Loucy (cell line): ENCODE measurements at regions not wholly inside any gene's neighbourhood (a gene's known extent, or its start where the extent isn't known, plus 50 kb on each side); places are given as distances from the start of the nearest gene placed in this dataset.
"Not testable (repeated sequence)": the region's sequence is repeated elsewhere in the genome, so short reads cannot be mapped to it uniquely, and the experiment has no call there.

Experiments
- H2AFZ ChIP-seq: fragments of 200-600 bp; sonication (generic); 2 replicates; pipeline ENCODE4 v1.6.0; 2016; ENCODE audit warnings: antibody characterized with exemption, mild to moderate bottlenecking, low read length, moderate library complexity
- H3F3A ChIP-seq: fragments of 200-600 bp; 2 replicates; pipeline ENCODE4 v1.6.0; 2016; ENCODE audit warnings: antibody characterized with exemption, low read depth, mild to moderate bottlenecking
- H3K27me3 ChIP-seq: fragments of 200-600 bp; sonication (generic); 2 replicates; pipeline ENCODE4 v1.6.1; 2014; ENCODE audit warnings: low read length, mild to moderate bottlenecking; ENCODE audit not compliant: insufficient read depth, poor library complexity, severe bottlenecking
- H3K36me3 ChIP-seq: fragments of 200-600 bp; sonication (generic); 2 replicates; pipeline ENCODE4 v1.6.1; 2016; ENCODE audit warnings: low read length; ENCODE audit not compliant: insufficient read depth
- H3K4me1 ChIP-seq: fragments of 200-600 bp; sonication (generic); 2 replicates; pipeline ENCODE4 v1.5.1; 2014; ENCODE audit warnings: low read length, mild to moderate bottlenecking; ENCODE audit not compliant: insufficient read depth, poor library complexity, severe bottlenecking
- H3K4me2 ChIP-seq: fragments of 200-600 bp; sonication (generic); 2 replicates; pipeline ENCODE4 v1.6.0; 2014; ENCODE audit warnings: antibody characterized with exemption, low read length, low read depth, mild to moderate bottlenecking; ENCODE audit not compliant: poor library complexity, severe bottlenecking
- H3K4me3 ChIP-seq: fragments of 200-600 bp; sonication (generic); 2 replicates; pipeline ENCODE4 v1.5.1; 2014; ENCODE audit warnings: low read length, mild to moderate bottlenecking, mixed read lengths; ENCODE audit not compliant: poor library complexity, severe bottlenecking
- H3K79me2 ChIP-seq: fragments of 200-600 bp; sonication (generic); 2 replicates; pipeline ENCODE4 v1.6.1; 2014; ENCODE audit warnings: low read length; ENCODE audit not compliant: insufficient read depth
- H3K9ac ChIP-seq: fragments of 200-600 bp; sonication (generic); 2 replicates; pipeline ENCODE4 v1.6.0; 2014; ENCODE audit warnings: mild to moderate bottlenecking, low read depth, low read length, moderate library complexity; ENCODE audit not compliant: poor library complexity, severe bottlenecking
- H3K9me2 ChIP-seq: fragments of 200-600 bp; sonication (generic); replicated peaks from 2 replicates; pipeline ENCODE4 v1.6.1; 2016; ENCODE audit warnings: low read depth, low read length, mixed read lengths
- H3K9me3 ChIP-seq: fragments of 200-600 bp; sonication (generic); 2 replicates; pipeline ENCODE4 v1.6.1; 2014; ENCODE audit warnings: mild to moderate bottlenecking, antibody characterized with exemption, low read length, low read depth; ENCODE audit not compliant: insufficient read depth
- H4K20me1 ChIP-seq: fragments of 200-600 bp; sonication (generic); 2 replicates; pipeline ENCODE4 v1.6.0; 2014; ENCODE audit warnings: antibody characterized with exemption, low read length, mild to moderate bottlenecking; ENCODE audit not compliant: insufficient read depth, poor library complexity, severe bottlenecking
- EZH2phosphoT487 ChIP-seq: fragments of 200-600 bp; IDR thresholded peaks from 2 replicates; pipeline ENCODE4 v1.6.1; 2018; ENCODE audit warnings: antibody characterized with exemption, mild to moderate bottlenecking, moderate library complexity, borderline replicate concordance
- TF ChIP-seq, protein P1 (sequence below): fragments of 200-600 bp; sonication (generic); conservative IDR thresholded peaks from 2 replicates; pipeline ENCODE4 v1.5.1; 2014; ENCODE audit warnings: mild to moderate bottlenecking, antibody characterized with exemption, low read length

DNA sequence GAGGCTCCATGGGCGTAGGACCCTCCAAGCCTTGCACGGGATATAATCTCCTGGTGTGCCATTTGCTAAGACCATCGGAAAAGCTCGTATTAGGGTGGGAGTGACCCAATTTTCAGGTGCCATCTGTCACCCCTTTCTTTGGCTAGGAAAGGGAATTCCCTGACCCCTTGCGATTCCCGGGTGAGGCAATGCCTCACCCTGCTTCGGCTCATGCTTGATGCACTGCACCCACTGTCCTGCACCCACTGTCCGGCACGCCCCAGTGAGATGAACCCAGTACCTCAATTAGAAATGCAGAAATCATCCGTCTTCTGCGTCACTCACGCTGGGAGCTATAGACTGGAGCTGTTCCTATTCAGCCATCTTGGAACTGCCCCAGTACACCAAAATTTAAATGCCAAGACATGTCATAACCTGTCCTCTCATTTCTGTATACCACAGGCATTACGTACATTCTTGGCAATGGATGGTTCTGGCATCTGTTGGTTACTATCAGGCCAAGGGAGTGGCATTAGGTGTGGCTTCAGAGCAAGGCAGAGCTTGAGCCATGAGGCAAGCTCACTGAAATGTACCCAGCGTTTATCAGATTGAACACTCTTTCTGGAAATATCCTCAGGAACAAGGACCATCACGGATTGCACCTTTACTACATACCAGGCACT lies 95.4 kb upstream of the GALNT18 start:
- TF ChIP-seq, protein P1, sequence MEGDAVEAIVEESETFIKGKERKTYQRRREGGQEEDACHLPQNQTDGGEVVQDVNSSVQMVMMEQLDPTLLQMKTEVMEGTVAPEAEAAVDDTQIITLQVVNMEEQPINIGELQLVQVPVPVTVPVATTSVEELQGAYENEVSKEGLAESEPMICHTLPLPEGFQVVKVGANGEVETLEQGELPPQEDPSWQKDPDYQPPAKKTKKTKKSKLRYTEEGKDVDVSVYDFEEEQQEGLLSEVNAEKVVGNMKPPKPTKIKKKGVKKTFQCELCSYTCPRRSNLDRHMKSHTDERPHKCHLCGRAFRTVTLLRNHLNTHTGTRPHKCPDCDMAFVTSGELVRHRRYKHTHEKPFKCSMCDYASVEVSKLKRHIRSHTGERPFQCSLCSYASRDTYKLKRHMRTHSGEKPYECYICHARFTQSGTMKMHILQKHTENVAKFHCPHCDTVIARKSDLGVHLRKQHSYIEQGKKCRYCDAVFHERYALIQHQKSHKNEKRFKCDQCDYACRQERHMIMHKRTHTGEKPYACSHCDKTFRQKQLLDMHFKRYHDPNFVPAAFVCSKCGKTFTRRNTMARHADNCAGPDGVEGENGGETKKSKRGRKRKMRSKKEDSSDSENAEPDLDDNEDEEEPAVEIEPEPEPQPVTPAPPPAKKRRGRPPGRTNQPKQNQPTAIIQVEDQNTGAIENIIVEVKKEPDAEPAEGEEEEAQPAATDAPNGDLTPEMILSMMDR: no peak
- TF ChIP-seq EZH2phosphoT487: no peak
- no peak overlapping the region for H3K4me2 ChIP-seq
- no peaks in the 10 kb centered on the region for H3K4me1 ChIP-seq

DNA sequence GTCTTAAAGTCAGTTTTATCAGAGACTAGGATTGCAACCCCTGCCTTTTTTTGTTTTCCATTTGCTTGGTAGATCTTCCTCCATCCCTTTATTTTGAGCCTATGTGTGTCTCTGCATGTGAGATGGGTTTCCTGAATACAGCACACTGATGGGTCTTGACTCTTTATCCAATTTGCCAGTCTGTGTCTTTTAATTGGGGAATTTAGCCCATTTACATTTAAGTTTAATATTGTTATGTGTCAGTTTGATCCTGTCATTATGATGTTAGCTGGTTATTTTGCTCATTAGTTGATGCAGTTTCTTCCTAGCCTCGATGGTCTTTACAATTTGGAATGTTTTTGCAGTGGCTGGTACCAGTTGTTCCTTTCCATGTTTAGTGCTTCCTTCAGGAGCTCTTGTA lies 93.3 kb upstream of the GALNT18 start:
- not testable (repeated sequence) for H3K9me3 ChIP-seq, H3K9me2 ChIP-seq, H3K79me2 ChIP-seq, H3K4me2 ChIP-seq, H3K4me1 ChIP-seq, H4K20me1 ChIP-seq, H3F3A ChIP-seq, H3K9ac ChIP-seq, H3K27me3 ChIP-seq, H2AFZ ChIP-seq, H3K36me3 ChIP-seq, H3K4me3 ChIP-seq

More for the DNA sequence above, 95.4 kb upstream of the GALNT18 start:
- H3K9me3 ChIP-seq: no peaks in the 10 kb centered on the region; the same call in 1 of the 2 replicates
- H2AFZ ChIP-seq: no peak overlapping the region
- no peaks in the 10 kb centered on the region for H3F3A ChIP-seq
- no peaks in the 10 kb centered on the region for H3K36me3 ChIP-seq
- H3K27me3 ChIP-seq: no peaks in the 10 kb centered on the region
- no peak overlapping the region for H3K9ac ChIP-seq
- H4K20me1 ChIP-seq: no peaks in the 10 kb centered on the region
- H3K4me3 ChIP-seq: no peak overlapping the region
- H3K79me2 ChIP-seq: no peaks in the 10 kb centered on the region
- H3K9me2 ChIP-seq: no peaks in the 10 kb centered on the region

DNA sequence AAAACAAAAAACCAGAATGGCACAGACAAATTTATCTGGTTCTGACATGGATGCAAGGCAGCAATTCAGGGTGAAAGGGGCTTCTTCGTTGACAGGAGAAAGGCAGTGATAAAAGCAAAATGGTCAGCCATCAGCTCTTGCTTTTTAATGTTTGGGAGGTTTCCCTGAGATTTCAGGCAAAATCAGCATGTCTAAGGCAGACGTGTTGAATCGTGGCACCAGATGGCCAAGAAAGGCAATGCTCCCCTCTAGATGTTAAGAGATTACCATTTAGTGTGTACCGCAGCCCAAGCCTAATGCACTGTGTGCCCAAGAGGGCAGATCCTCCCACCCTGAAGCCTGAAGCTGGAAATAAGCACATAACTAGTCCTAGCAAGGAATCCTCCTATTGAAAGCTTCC lies 88.8 kb upstream of the GALNT18 start:
- Histone ChIP-seq H3K4me1 (peaks cover 9% of the 10 kb centered on the region), H3K79me2 (no peaks in the 10 kb centered on the region), H3K4me2 (no peak overlapping the region)

More for the DNA sequence above, 88.8 kb upstream of the GALNT18 start:
- H3F3A ChIP-seq: no peaks in the 10 kb centered on the region
- H3K9me2 ChIP-seq: no peaks in the 10 kb centered on the region
- H4K20me1 ChIP-seq: no peaks in the 10 kb centered on the region
- no peak overlapping the region for H3K4me3 ChIP-seq
- TF ChIP-seq, protein P1: no peak
- no peak for TF ChIP-seq EZH2phosphoT487
- H3K9ac ChIP-seq: no peak overlapping the region
- H2AFZ ChIP-seq: no peak overlapping the region
- H3K36me3 ChIP-seq: no peaks in the 10 kb centered on the region
- H3K27me3 ChIP-seq: no peaks in the 10 kb centered on the region
- no peaks in the 10 kb centered on the region for H3K9me3 ChIP-seq
